HK-2 (cell line): ENCODE measurements at regions not wholly inside any gene's neighbourhood (a gene's known extent, or its start where the extent isn't known, plus 50 kb on each side); places are given as distances from the start of the nearest gene placed in this dataset.
"Not testable (repeated sequence)": the region's sequence is repeated elsewhere in the genome, so short reads cannot be mapped to it uniquely, and the experiment has no call there.

Experiments
- DNase-seq: peaks from one replicate; pipeline ENCODE4 v3.0.0-alpha.2; 2018; ENCODE audit not compliant: unreplicated experiment

- DNase-seq, result not testable (repeated sequence)
Measured at GRCh38 chr9:26492608-26493521, 399.7 kb downstream of the CAAP1 start.

GRCh38 chr9:26491922-26492607 lies 400.5 kb downstream of the CAAP1 start:
- not testable (repeated sequence) for DNase-seq

DNA sequence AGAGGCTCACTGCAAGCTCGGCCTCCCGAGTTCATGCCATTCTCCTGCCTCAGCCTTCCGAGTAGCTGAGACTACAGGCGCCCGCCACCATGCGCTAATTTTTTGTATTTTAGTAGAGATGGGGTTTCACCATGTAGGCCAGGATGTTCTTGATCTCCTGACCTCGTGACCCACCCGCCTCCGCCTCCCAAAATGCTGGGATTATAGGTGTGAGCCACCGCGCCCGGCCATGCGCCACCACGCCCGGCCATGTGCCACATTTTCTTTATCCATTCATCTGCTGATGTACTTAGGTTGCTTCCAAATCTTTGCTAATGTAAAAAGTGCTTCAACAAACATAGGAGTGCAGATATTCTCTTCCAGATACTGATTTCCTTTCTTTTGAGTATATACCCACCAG lies 408.6 kb downstream of the CAAP1 start:
- no peak for DNase-seq

GRCh38 chr9:26477963-26478362 lies 414.6 kb downstream of the CAAP1 start:
- DNase-seq, result no peak

DNA sequence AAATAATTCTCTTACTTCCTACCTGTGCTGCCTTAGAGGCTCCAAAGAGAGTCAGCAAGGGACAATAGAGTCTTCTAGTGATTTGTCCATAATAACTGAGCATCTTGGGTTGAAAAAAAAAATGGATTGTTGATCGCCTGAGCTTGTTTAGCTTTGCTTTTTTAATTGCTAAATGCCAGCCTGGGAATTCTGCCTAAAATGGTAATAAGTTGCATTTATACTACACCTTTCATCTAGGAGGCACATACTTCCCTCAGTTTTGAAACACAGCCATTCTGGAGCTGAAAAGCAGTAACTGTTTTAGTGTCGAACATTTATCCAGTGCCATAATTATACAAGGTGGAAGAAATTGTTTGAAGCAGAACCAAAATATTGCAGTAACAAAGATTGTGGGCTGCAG lies 421.3 kb downstream of the CAAP1 start:
- no peak for DNase-seq

- DNase-seq, result no peak
Measured at GRCh38 chr9:26470284-26470683, 422.3 kb downstream of the CAAP1 start.

DNA sequence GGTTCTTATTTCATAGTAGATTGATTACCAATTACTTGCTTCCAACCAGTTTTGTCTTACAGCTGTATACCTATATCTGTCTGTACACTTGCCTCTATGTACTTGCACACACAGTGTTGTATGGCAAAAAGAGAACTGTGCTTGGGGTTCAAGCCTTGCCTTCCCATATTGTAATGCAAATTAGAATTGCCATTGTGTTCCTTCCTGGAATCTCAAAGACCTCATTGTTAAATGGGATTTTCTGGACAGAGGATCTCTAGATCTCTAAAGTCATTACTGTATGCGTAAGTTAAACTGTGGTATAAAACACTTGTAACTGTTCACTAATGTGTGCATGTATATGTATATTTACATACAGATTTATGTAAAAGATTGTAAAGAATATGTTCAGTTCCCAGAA lies 428.8 kb downstream of the CAAP1 start:
- DNase-seq, result no peak

- no peak for DNase-seq
Measured at GRCh38 chr9:26462751-26463150, 429.9 kb downstream of the CAAP1 start.

GRCh38 chr9:26462213-26462612 lies 430.4 kb downstream of the CAAP1 start:
- DNase-seq, result no peak

GRCh38 chr9:26460624-26461023 lies 432.0 kb downstream of the CAAP1 start:
- DNase-seq, result no peak

- DNase-seq, result no peak
Measured at GRCh38 chr9:26459959-26460358, 432.6 kb downstream of the CAAP1 start.

DNA sequence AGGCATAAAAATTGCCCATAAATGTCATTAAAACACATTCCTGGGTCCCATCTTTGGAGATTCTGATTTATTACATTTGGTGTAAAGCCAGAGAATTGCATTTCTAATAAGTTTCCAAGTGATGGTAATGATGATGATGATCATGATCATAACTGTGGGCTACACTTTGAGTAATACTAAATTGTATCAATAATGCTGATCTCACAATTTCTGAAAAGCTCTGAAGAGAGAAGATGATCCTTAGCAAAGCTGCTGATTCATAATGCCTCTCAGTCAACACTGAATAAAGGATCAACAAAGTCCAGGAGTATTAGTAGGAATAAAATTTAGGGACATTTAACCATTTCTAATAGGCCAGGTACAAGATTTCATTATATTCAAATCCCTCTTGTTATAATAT lies 434.5 kb downstream of the CAAP1 start:
- DNase-seq, result no peak

DNA sequence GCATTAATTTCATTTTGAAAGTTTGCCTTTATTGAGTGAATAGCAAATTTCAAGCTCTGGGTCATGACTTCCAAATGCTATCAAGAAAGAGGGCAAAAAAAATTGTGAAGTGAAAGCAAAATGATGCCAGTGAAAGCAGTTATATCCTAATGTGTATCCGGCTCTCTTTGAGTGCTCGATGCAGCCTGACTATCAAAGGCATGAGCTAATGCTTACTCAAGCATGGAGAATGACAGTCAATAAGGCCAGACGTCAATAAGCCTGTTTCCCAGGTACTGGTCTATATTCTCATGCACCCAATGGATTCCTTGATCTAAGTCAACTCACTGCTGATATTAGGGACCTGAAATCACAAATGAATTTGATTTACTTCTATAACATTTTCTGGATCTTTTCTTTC lies 435.5 kb downstream of the CAAP1 start:
- no peak for DNase-seq

DNA sequence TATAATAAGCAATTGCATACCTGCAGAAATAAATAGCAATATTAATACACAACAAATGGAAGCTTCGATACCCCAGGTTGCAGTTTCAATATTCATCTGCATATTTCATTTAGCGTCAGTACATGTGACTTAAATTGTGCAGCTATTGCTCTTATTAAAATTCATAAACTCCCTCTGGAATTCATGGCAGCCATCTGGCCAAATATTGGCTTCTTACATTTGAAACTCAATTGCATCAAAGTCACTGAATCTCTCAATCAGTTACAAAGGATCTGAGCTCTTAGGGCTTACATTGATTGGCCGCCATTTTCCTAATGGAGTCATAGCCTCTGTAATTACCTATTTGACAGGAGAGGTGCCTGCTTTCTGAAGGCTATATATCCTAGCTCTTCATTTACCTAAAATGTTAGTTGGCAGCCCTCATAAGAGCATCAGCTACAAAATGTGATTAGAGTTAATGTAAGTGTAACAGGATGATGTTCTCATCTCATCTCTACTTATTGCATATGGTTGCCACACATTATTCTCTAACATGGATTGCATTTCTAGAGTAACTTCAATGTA lies 453.5 kb downstream of the CAAP1 start:
- no peak for DNase-seq

DNA sequence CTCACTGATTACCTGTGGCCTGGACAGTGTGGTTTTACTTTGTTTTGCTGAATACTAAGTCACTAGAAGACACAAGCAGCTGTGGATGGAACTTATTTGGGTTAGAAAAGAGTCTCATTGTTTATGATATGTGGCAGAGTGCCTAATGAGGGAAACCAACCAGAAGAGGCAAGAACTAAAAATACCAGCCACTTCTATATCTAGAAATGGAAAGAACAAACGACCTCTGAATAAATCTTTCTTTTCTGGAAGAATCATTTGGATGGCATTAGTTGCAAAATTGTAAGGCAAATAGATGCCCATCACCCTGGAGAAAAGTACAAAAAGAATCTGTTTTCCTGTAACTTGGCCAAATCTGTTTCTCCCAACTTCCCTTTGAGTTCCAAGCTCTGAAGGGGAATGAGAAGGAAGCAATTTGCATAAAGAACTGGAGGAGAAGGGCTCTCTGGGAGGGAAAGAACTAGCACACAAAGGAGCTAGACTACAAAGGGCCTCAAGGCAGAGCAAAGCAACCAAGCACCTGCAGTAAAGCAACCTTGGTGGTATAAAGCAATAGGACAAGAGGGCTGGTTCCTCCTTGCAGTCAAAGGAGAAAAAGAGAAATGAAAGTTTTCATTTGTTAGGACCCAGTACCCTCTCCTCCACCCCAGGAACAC lies 455.4 kb downstream of the CAAP1 start:
- no peak for DNase-seq

- no peak for DNase-seq
Measured at GRCh38 chr9:26426551-26427131, 466.0 kb downstream of the CAAP1 start.

DNA sequence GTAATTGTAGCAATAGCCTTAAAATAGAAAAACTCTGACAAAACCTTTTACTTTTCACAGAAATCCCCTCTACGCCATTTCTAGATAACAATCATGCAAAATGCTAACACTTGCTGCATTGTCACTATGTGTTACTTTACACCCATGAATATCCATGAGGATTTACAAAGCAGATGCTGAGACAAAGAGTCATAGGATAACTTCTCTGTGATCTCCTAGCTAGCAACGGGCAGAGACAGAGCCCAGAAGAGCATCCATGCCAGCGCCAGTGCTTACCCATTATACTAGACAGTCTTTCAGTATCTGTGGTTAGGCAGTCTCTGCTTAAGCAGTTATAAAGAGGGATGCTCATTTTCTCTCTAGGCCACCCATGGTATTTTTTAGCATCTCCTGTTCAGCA lies 474.1 kb downstream of the CAAP1 start:
- DNase-seq, result no peak

- DNase-seq, result no peak
Measured at GRCh38 chr9:26415528-26415927, 477.1 kb downstream of the CAAP1 start.

- no peak for DNase-seq
Measured at GRCh38 chr9:26413611-26414010, 479.0 kb downstream of the CAAP1 start.

- no peak for DNase-seq
Measured at GRCh38 chr9:26412446-26412845, 480.2 kb downstream of the CAAP1 start.

DNA sequence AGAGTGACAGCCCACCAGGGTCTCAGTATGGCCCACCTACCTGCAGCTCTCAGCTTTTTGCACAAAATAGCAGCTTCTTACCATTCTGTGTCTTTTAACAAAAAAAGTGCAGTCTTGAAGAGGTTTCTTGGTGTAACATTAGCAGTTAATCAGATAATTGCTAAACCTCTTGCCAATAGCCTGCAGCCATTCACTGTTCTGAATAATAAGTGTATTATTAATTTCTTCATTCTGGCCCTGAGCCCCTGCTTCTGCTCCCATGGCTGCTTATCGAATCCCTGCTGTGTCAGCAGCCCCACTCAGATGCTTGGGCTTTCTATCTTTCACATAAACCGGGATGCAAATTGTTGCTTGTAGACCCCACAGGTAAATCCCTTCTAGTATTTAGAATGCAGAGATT lies 485.9 kb downstream of the CAAP1 start:
- DNase-seq, result no peak

- no peak for DNase-seq
Measured at GRCh38 chr9:26399556-26399955, 493.0 kb downstream of the CAAP1 start.
